Tibial artery (tissue), 4 donors: ENCODE measurements at regions not wholly inside any gene's neighbourhood (a gene's known extent, or its start where the extent isn't known, plus 50 kb on each side); places are given as distances from the start of the nearest gene placed in this dataset.

Experiments
- DNase-seq, 2 donors: peaks; one replicate each; pipeline ENCODE4 v3.0.0-alpha.2; 2019
- H3K27ac ChIP-seq, 2 donors: fragments of 200-600 bp; sonication (generic) in 1 of 2; 1 replicate in 1 of 2; 2 replicates in 1 of 2; pipeline ENCODE4 v1.5.1; 2018 to 2019; ENCODE audit warnings: mild to moderate bottlenecking in 1 of 2
- H3K27me3 ChIP-seq, 2 donors: fragments of 200-600 bp; sonication (generic) in 1 of 2; one replicate each; pipeline versions ENCODE4 v1.5.1 to v1.6.0; 2016 to 2019
- H3K36me3 ChIP-seq, 3 donors: fragments of 200-600 bp; sonication (generic) in 2 of 3; one replicate each; pipeline ENCODE4 v1.5.1; 2016 to 2019; ENCODE audit warnings: mild to moderate bottlenecking in 2 of 3
- H3K4me1 ChIP-seq, 4 donors: fragments of 200-600 bp; sonication (generic) in 2 of 4; 1 replicate in 3 of 4; 2 replicates in 1 of 4; pipeline ENCODE4 v1.5.1; 2016 to 2019
- H3K4me3 ChIP-seq, 2 donors: fragments of 200-600 bp; sonication (generic) in 1 of 2; 1 replicate in 1 of 2; 2 replicates in 1 of 2; pipeline ENCODE4 v1.5.1; 2018 to 2019; ENCODE audit warnings: mild to moderate bottlenecking in 2 of 2
- H3K9me3 ChIP-seq, 3 donors: fragments of 200-600 bp; sonication (generic) in 1 of 3; one replicate each; pipeline ENCODE4 v1.5.1; 2016 to 2019
- intact Hi-C: fragments of 100-400 bp; cut with DNase I; formaldehyde crosslinking; loops from one replicate; pipeline ENCODE4 v1.15.0; 2023; ENCODE audit warnings: low total_unique reads
- TF ChIP-seq, protein P1 (sequence below), 2 experiments: fragments of 200-600 bp in 1 of 2; fragments of 450-650 bp in 1 of 2; IDR thresholded peaks; one replicate each; pipeline ENCODE4 v1.5.1; 2017 to 2019; ENCODE audit warnings: antibody characterized with exemption in 2 of 2, mild to moderate bottlenecking in 1 of 2, moderate library complexity in 1 of 2

DNA sequence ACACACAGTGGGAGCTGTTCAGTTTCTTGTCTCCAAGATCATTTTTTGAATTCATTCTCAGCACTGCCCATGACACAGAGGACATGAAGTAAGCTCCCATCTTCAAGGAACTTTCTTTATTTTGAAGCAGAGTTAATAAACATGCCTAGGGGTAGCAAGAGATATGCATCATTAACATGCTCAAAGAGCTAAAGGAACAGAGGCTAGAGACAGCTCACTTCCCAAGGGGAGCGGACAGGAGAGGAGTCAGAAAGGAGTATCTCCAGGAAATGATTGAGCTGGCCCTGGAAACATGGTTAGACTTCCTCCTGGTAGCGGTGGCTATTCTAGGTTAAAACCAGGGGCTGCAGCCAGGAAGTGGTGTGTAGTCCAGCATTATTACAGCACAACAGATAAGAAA, 135.9 kb downstream of the GPAM start:
- no peaks in the 10 kb centered on the region for H3K36me3 ChIP-seq
- no peak overlapping the region for H3K27ac ChIP-seq
- DNase-seq: no peak
- intact Hi-C loops: no loop called here
- no peaks in the 10 kb centered on the region for H3K27me3 ChIP-seq
- TF ChIP-seq, protein P1, sequence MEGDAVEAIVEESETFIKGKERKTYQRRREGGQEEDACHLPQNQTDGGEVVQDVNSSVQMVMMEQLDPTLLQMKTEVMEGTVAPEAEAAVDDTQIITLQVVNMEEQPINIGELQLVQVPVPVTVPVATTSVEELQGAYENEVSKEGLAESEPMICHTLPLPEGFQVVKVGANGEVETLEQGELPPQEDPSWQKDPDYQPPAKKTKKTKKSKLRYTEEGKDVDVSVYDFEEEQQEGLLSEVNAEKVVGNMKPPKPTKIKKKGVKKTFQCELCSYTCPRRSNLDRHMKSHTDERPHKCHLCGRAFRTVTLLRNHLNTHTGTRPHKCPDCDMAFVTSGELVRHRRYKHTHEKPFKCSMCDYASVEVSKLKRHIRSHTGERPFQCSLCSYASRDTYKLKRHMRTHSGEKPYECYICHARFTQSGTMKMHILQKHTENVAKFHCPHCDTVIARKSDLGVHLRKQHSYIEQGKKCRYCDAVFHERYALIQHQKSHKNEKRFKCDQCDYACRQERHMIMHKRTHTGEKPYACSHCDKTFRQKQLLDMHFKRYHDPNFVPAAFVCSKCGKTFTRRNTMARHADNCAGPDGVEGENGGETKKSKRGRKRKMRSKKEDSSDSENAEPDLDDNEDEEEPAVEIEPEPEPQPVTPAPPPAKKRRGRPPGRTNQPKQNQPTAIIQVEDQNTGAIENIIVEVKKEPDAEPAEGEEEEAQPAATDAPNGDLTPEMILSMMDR (IDR thresholded peaks at IDR 0.05): no peak
- no peaks in the 10 kb centered on the region for H3K4me1 ChIP-seq
- H3K4me3 ChIP-seq: no peak overlapping the region
- H3K9me3 ChIP-seq: no peaks in the 10 kb centered on the region

- intact Hi-C loops: no loop called here
- TF ChIP-seq, protein P1 (IDR thresholded peaks at IDR 0.05): no peak
- Histone ChIP-seq H3K27me3 (no peaks in the 10 kb centered on the region), H3K27ac (no peak overlapping the region), H3K4me1 (no peaks in the 10 kb centered on the region), H3K9me3 (no peaks in the 10 kb centered on the region), H3K4me3 (no peak overlapping the region), H3K36me3 (no peaks in the 10 kb centered on the region)
- no peak for DNase-seq
Observed at GRCh38 chr10:112052166-112052565, 131.4 kb downstream of the GPAM start.

DNA sequence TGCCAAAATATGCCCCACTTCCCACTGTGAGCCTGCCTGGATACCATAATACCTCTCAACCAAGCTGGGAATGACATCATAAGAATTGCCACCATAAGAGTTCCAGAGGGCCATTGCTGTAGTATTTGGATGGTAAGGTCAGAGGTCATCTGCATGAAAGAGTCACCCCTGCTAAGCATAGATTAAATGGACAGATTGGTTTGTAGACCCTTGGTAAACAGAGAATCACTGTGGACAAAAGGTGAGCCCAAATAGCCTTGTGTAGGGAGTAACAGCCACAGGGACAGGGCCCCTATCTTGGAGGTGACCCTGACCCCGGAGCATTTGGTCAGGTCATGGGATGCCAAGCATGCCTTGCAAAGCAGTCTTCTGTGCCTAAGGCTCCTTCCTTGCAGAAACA, 129.7 kb downstream of the GPAM start:
- intact Hi-C loops: no loop called here
- no peaks in the 10 kb centered on the region for H3K27me3 ChIP-seq
- no peak for DNase-seq
- TF ChIP-seq, protein P1 (IDR thresholded peaks at IDR 0.05): no peak
- no peaks in the 10 kb centered on the region for H3K36me3 ChIP-seq
- no peaks in the 10 kb centered on the region for H3K9me3 ChIP-seq
- H3K4me1 ChIP-seq: no peaks in the 10 kb centered on the region
- H3K27ac ChIP-seq: no peak overlapping the region
- no peak overlapping the region for H3K4me3 ChIP-seq

GRCh38 chr10:112054516-112054915, 129.0 kb downstream of the GPAM start:
- TF ChIP-seq, protein P1 (IDR thresholded peaks at IDR 0.05): no peak
- no peak for DNase-seq
- no peak overlapping the region for H3K4me3 ChIP-seq
- no peaks in the 10 kb centered on the region for H3K27me3 ChIP-seq
- H3K27ac ChIP-seq: no peak overlapping the region
- intact Hi-C loops: no loop called here
- no peaks in the 10 kb centered on the region for H3K9me3 ChIP-seq
- H3K4me1 ChIP-seq: no peaks in the 10 kb centered on the region
- no peaks in the 10 kb centered on the region for H3K36me3 ChIP-seq

GRCh38 chr10:112057072-112057471, 126.5 kb downstream of the GPAM start:
- TF ChIP-seq, protein P1 (IDR thresholded peaks at IDR 0.05): no peak

GRCh38 chr10:112059220-112059619, 124.3 kb downstream of the GPAM start:
- Histone ChIP-seq H3K4me1 (no peaks in the 10 kb centered on the region), H3K4me3 (no peak overlapping the region), H3K36me3 (no peaks in the 10 kb centered on the region), H3K27ac (no peak overlapping the region), H3K27me3 (no peaks in the 10 kb centered on the region), H3K9me3 (no peaks in the 10 kb centered on the region)
- TF ChIP-seq, protein P1 (IDR thresholded peaks at IDR 0.05): no peak
- no peak for DNase-seq
- intact Hi-C loops: no loop called here

More at GRCh38 chr10:112057072-112057471, 126.5 kb downstream of the GPAM start:
- no peaks in the 10 kb centered on the region for H3K36me3 ChIP-seq
- intact Hi-C loops: no loop called here
- no peak overlapping the region for H3K27ac ChIP-seq
- H3K4me3 ChIP-seq: no peak overlapping the region
- H3K4me1 ChIP-seq: no peaks in the 10 kb centered on the region
- no peaks in the 10 kb centered on the region for H3K9me3 ChIP-seq
- DNase-seq: no peak
- H3K27me3 ChIP-seq: no peaks in the 10 kb centered on the region
